BLaER1 (cell line): ENCODE measurements at regions not wholly inside any gene's neighbourhood (a gene's known extent, or its start where the extent isn't known, plus 50 kb on each side); places are given as distances from the start of the nearest gene placed in this dataset.

Experiments used
- H3K27ac ChIP-seq: shearing (Covaris generic); formaldehyde crosslinking; 2 replicates; pipeline ENCODE4 v1.8.1; 2022
- H3K27me3 ChIP-seq: shearing (Covaris generic); formaldehyde crosslinking; 2 replicates; pipeline ENCODE4 v1.8.1; 2022
- H3K36me3 ChIP-seq: shearing (Covaris generic); formaldehyde crosslinking; 2 replicates; pipeline ENCODE4 v1.8.1; 2022
- H3K4me1 ChIP-seq: shearing (Covaris generic); formaldehyde crosslinking; 2 replicates; pipeline ENCODE4 v1.8.1; 2022
- H3K4me2 ChIP-seq: shearing (Covaris generic); formaldehyde crosslinking; 2 replicates; pipeline ENCODE4 v1.8.1; 2022
- H3K4me3 ChIP-seq: shearing (Covaris generic); formaldehyde crosslinking; 2 replicates; pipeline ENCODE4 v1.8.1; 2022
- H3K9ac ChIP-seq: shearing (Covaris generic); formaldehyde crosslinking; 2 replicates; pipeline ENCODE4 v1.8.1; 2022
- H3K9me3 ChIP-seq: shearing (Covaris generic); formaldehyde crosslinking; 2 replicates; pipeline ENCODE4 v1.8.1; 2022
- H4K20me1 ChIP-seq: shearing (Covaris generic); formaldehyde crosslinking; 2 replicates; pipeline ENCODE4 v1.8.1; 2022
- Cebpa-rat ChIP-seq: shearing (Covaris generic); IDR thresholded peaks from 2 replicates; pipeline ENCODE4 v1.8.1; 2022

- no peak for TF ChIP-seq Cebpa-rat
- H3K4me1 ChIP-seq = no peaks in the 10 kb centered on the region
- no peak overlapping the region for H3K4me3 ChIP-seq
- no peaks in the 10 kb centered on the region for H3K36me3 ChIP-seq
- H3K27me3 ChIP-seq = no peaks in the 10 kb centered on the region
- H3K4me2 ChIP-seq = no peak overlapping the region
- no peaks in the 10 kb centered on the region for H4K20me1 ChIP-seq
- no peak overlapping the region for H3K9ac ChIP-seq
- H3K9me3 ChIP-seq = no peaks in the 10 kb centered on the region
- no peak overlapping the region for H3K27ac ChIP-seq
These were observed 623.9 kb upstream of the PKN2 start for GRCh38 chr1:88060112-88060673.

DNA sequence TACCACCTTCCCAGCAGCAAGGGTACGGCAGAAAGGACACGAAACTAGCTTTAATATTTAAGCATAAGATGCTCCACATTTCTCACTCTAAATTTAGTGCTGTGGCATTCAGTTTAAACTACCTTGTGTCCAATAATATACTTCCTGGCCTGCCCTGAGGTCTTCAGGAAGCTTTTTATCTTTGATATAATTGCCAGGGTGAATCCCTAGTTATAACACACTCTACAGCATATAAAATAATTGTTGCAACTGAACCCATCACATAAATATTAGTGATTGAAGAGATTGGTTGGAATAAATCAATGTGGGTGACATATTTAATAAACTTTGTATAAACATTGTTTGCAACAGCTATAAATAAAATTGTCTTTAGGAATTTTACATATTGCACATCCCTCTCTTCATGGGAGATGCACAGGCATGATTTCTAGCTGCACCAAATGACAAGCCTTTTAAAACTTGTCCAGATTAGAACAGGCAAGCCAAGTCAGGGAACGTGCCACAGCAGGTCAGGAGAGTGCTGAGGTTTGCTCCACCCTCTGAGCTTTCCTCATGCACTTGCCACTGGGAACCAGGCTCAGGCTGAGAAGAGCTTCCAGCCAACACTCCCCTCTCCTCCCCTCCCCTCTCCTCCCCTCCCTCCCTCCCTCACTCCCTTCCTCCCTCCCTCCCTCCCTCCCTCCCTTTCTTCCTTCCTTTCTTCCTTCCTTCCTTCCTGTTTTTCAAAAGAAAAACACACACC is 623.2 kb upstream of the PKN2 start:
- Histone ChIP-seq H4K20me1 (no peaks in the 10 kb centered on the region), H3K27ac (no peak overlapping the region), H3K27me3 (no peaks in the 10 kb centered on the region), H3K4me3 (no peak overlapping the region), H3K4me2 (no peak overlapping the region), H3K9me3 (no peaks in the 10 kb centered on the region), H3K36me3 (no peaks in the 10 kb centered on the region), H3K9ac (no peak overlapping the region), H3K4me1 (no peaks in the 10 kb centered on the region)
- TF ChIP-seq Cebpa-rat = no peak

DNA sequence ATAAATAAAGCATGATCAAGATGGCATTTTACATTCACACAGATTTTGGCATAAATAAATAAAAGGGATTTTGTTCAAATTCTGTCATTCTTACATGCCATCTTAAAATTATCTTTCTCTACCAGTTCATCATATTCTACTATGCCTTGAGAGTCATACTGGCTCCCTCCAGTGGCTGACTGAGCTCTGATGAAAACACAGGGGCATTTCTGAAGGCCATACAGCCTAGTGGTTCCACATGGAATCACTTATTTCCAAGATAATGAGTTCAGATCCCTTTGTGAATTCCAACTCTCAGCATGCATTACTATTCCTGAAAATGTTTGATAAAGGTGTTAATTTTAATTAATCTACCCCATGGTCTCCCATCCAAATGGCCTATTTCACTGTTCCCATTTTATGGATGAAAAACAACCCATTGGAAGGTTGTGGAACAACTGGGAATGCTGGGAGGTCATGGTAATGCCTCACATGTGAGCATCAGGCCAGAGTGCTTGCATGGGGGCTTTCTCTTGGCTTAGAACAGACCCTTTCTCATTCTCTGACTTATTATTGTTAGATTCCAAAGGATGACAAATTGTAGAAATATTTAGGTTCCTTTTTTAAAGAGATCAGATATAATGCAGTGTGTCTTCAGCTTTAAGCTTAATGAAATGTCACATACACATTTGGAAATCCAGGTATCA is 622.4 kb upstream of the PKN2 start:
- Histone ChIP-seq H3K27ac (no peak overlapping the region), H3K9me3 (no peaks in the 10 kb centered on the region), H3K4me2 (no peak overlapping the region), H4K20me1 (no peaks in the 10 kb centered on the region), H3K9ac (no peak overlapping the region), H3K36me3 (no peaks in the 10 kb centered on the region), H3K4me3 (no peak overlapping the region), H3K4me1 (no peaks in the 10 kb centered on the region), H3K27me3 (no peaks in the 10 kb centered on the region)
- TF ChIP-seq Cebpa-rat = no peak

- H3K4me2 ChIP-seq = no peak overlapping the region
- no peak overlapping the region for H3K9ac ChIP-seq
- H3K4me1 ChIP-seq = no peaks in the 10 kb centered on the region
- H4K20me1 ChIP-seq = no peaks in the 10 kb centered on the region
- H3K27ac ChIP-seq = no peak overlapping the region
- H3K9me3 ChIP-seq = no peaks in the 10 kb centered on the region
- H3K27me3 ChIP-seq = no peaks in the 10 kb centered on the region
- TF ChIP-seq Cebpa-rat = no peak
- H3K4me3 ChIP-seq = no peak overlapping the region
- H3K36me3 ChIP-seq = no peaks in the 10 kb centered on the region
These were observed 621.4 kb upstream of the PKN2 start for GRCh38 chr1:88062650-88063153.

DNA sequence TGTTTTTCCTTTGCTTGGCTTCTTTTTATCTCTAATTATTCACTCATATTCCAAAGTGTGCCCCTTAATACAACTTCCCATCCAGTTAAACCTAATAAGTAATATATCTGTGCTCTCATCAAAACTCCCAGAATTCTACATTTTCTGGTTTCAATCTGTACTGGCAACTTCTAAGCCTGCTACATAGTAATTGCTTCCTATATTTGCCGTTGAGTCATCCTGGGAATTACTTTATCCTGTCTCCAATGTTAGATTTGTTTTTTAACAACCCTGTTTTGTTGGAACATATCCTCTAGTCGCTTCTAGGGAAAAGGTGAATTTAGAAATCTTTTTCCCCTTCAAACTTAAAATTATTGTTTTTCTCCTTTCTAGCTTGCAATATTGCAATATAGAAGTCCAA is 620.5 kb upstream of the PKN2 start:
- Histone ChIP-seq H3K27ac (no peak overlapping the region), H3K4me2 (no peak overlapping the region), H3K9me3 (no peaks in the 10 kb centered on the region), H3K9ac (no peak overlapping the region), H3K4me3 (no peak overlapping the region), H3K36me3 (no peaks in the 10 kb centered on the region), H3K27me3 (no peaks in the 10 kb centered on the region), H4K20me1 (no peaks in the 10 kb centered on the region), H3K4me1 (no peaks in the 10 kb centered on the region)
- TF ChIP-seq Cebpa-rat = no peak

DNA sequence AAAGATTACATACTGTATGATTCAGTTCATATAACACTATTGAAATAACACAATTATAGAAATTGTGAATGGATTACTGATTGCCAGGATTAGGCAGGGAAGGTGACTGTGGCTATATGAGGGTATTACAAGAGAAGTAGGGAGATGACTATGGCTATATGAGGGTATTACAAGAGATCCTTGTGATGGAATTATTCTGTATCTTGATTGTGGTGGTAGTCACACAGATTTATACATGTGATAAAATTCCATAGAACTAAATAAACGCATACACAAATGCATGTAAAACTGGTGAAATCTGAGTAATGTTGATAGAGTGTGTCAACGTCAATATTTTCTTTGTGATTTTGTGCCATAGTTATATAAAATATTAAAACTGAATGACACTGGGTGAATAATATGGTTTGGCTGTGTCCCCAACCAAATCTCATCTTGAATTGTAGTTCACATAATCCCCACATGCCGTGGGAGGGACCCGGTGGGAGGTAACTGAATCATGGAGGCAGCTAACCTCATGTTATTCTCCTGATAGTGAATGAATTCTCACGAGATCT is 615.6 kb upstream of the PKN2 start:
- no peaks in the 10 kb centered on the region for H3K36me3 ChIP-seq
- TF ChIP-seq Cebpa-rat = no peak
- no peaks in the 10 kb centered on the region for H4K20me1 ChIP-seq
- no peaks in the 10 kb centered on the region for H3K27me3 ChIP-seq
- no peak overlapping the region for H3K4me3 ChIP-seq
- no peak overlapping the region for H3K27ac ChIP-seq
- no peak overlapping the region for H3K4me2 ChIP-seq
- H3K9me3 ChIP-seq = no peaks in the 10 kb centered on the region
- H3K4me1 ChIP-seq = no peaks in the 10 kb centered on the region
- no peak overlapping the region for H3K9ac ChIP-seq

DNA sequence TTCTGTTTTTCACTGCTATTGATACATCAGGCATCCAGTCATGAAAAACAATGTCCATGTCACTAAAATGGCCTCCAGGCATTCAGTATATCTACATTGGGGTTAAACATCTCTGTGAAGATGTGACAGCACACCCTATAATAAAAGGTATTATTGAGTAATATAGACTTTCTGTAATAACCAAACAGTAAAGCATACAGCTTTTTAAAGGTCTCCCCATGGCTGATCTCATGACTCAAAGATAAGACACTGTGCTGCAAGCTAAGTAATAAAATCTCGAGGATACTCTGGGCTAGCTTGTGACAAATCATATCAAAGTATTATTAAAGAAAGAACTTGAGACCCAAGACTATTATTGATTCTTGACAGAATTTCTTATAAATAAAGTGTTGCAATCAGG is 613.1 kb upstream of the PKN2 start:
- H3K36me3 ChIP-seq = no peaks in the 10 kb centered on the region
- no peak overlapping the region for H3K4me2 ChIP-seq
- no peak overlapping the region for H3K27ac ChIP-seq
- no peaks in the 10 kb centered on the region for H4K20me1 ChIP-seq
- no peak for TF ChIP-seq Cebpa-rat
- no peaks in the 10 kb centered on the region for H3K4me1 ChIP-seq
- no peaks in the 10 kb centered on the region for H3K9me3 ChIP-seq
- H3K9ac ChIP-seq = no peak overlapping the region
- H3K4me3 ChIP-seq = no peak overlapping the region
- H3K27me3 ChIP-seq = no peaks in the 10 kb centered on the region

GRCh38 chr1:88074661-88075060 is 609.4 kb upstream of the PKN2 start:
- TF ChIP-seq Cebpa-rat = no peak
- H3K4me3 ChIP-seq = no peak overlapping the region
- H3K9me3 ChIP-seq = no peaks in the 10 kb centered on the region
- H3K27ac ChIP-seq = no peak overlapping the region
- no peaks in the 10 kb centered on the region for H3K36me3 ChIP-seq
- H4K20me1 ChIP-seq = no peaks in the 10 kb centered on the region
- H3K4me2 ChIP-seq = no peak overlapping the region
- no peaks in the 10 kb centered on the region for H3K27me3 ChIP-seq
- no peak overlapping the region for H3K9ac ChIP-seq
- H3K4me1 ChIP-seq = no peaks in the 10 kb centered on the region

DNA sequence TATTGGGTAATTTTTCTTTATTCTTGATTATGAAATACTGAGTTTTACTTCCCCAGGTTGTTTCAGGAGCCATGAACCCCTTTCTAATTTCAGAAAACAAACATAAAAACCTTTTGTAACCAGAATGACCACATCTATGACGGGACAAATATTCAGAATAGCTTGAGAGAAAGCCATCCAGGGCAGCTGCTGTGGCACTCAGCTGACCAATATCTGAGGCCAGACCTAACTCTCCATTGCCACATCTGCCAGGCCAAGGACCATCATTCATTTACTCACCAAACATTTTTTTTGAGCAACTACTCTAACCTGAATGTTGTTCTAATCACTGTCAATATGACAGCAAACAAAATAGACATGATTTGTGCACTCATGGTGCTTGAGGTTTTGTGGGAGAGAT is 608.3 kb upstream of the PKN2 start:
- H3K9ac ChIP-seq = no peak overlapping the region
- no peaks in the 10 kb centered on the region for H3K27me3 ChIP-seq
- H4K20me1 ChIP-seq = no peaks in the 10 kb centered on the region
- no peak overlapping the region for H3K4me3 ChIP-seq
- no peaks in the 10 kb centered on the region for H3K36me3 ChIP-seq
- H3K27ac ChIP-seq = no peak overlapping the region
- no peaks in the 10 kb centered on the region for H3K9me3 ChIP-seq
- H3K4me1 ChIP-seq = no peaks in the 10 kb centered on the region
- H3K4me2 ChIP-seq = no peak overlapping the region
- no peak for TF ChIP-seq Cebpa-rat

- H3K4me3 ChIP-seq = no peak overlapping the region
- no peak overlapping the region for H3K27ac ChIP-seq
- no peaks in the 10 kb centered on the region for H3K9me3 ChIP-seq
- no peak overlapping the region for H3K4me2 ChIP-seq
- H3K36me3 ChIP-seq = no peaks in the 10 kb centered on the region
- no peaks in the 10 kb centered on the region for H3K27me3 ChIP-seq
- no peak for TF ChIP-seq Cebpa-rat
- no peak overlapping the region for H3K9ac ChIP-seq
- H4K20me1 ChIP-seq = no peaks in the 10 kb centered on the region
- no peaks in the 10 kb centered on the region for H3K4me1 ChIP-seq
These were observed 605.0 kb upstream of the PKN2 start for GRCh38 chr1:88079036-88079435.
